ENCODE measurements at regions not wholly inside any gene's neighbourhood (a gene's known extent, or its start where the extent isn't known, plus 50 kb on each side); places are given as distances from the start of the nearest gene placed in this dataset.
A peak's percentile ranks its signal among the peaks of the same experiment; 100 is the strongest.

DNA sequence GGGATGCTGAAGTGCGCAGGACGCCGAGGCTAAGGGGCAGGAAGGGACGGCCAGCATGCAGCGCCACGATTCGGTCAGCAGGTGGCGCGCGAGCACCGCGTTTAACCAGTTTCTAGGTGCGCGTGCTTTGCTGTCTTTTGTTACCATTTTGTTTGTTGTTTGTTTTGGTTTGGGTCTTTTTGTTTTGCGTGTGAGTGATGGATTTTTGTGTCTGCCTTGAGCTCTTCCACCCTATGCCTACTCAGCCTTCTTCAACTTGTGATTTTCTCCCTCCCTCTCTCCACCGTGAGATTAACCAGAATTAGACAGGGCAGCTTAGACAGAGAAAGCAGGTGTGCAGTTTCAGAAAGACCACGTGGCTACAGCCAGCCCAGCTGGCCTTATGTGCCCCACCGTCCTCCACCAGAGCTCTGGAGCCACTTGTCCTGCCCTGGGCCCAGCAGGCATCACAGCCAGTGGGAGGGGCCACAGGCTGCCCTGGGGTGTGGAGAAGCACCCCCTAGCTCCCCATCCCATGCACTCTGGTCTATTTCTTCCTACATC lies 180.2 kb downstream of the RNF144A start (continued):
- no peak for TF ChIP-seq ZNF398 (CRISPR knock-in tag; IDR thresholded peaks at IDR 0.05)
- TF ChIP-seq KDM2B (CRISPR knock-in tag; IDR thresholded peaks at IDR 0.05), result no peak
- TF ChIP-seq EZH2 (IDR thresholded peaks at IDR 0.05; ENCODE audit: borderline replicate concordance, low read depth, low read length), result no peak
- TF ChIP-seq, protein P1, sequence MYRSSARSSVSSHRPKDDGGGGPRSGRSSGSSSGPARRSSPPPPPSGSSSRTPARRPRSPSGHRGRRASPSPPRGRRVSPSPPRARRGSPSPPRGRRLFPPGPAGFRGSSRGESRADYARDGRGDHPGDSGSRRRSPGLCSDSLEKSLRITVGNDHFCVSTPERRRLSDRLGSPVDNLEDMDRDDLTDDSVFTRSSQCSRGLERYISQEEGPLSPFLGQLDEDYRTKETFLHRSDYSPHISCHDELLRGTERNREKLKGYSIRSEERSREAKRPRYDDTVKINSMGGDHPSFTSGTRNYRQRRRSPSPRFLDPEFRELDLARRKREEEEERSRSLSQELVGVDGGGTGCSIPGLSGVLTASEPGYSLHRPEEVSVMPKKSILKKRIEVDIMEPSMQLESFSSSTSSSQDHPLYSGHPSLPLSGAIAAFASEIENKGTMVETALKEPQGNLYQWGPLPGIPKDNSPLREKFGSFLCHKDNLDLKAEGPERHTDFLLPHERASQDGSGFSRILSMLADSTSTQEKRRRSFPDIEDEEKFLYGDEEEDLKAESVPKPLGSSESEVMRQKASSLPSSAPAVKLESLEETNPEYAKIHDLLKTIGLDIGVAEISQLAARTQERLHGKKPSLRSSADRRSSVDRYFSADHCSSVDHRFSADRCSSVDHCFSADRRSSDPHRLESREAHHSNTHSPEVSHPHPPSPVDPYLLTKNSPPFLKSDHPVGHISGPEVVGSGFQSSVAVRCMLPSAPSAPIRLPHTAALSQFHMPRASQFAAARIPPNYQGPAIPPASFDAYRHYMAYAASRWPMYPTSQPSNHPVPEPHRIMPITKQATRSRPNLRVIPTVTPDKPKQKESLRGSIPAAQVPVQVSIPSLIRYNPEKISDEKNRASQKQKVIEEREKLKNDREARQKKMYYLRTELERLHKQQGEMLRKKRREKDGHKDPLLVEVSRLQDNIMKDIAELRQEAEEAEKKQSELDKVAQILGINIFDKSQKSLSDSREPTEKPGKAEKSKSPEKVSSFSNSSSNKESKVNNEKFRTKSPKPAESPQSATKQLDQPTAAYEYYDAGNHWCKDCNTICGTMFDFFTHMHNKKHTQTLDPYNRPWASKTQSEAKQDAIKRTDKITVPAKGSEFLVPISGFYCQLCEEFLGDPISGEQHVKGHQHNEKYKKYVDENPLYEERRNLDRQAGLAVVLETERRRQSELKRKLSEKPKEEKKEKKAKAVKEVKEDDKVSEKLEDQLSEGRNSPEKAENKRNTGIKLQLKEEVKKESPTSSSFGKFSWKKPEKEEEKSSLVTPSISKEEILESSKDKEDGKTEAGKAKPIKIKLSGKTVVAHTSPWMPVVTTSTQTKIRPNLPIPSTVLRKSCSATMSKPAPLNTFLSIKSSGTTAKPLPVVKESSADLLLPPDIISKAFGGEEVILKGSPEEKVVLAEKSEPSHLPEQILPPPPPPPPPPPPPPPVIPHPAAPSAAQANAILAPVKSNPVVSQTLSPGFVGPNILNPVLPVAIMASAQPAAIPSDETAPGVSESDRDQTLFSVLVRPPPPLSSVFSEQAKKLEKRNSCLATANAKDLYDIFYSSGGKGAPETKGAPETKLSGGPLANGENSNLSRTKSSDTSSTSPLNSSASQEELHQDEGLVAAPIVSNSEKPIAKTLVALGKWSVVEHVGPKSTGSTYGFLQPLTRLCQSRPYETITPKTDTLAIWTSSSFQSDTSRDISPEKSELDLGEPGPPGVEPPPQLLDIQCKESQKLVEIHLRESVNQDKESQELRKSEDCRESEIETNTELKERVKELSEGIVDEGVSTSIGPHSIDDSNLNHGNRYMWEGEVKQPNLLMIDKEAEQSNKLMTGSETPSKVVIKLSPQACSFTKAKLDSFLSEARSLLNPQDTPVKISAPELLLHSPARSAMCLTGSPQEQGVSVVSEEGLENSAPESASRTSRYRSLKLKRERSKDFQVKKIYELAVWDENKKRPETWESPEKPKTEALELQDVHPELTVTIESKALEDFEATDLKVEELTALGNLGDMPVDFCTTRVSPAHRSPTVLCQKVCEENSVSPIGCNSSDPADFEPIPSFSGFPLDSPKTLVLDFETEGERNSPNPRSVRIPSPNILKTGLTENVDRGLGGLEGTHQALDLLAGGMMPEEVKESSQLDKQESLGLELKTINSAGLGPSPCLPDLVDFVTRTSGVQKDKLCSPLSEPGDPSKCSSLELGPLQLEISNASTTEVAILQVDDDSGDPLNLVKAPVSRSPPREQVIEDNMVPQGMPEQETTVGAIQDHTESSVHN (IDR thresholded peaks at IDR 0.05; ENCODE audit: borderline replicate concordance in 1 of 2, low read depth in 1 of 2), result no peak
- TF ChIP-seq KLF13 (tag; IDR thresholded peaks at IDR 0.05; ENCODE audit: borderline replicate concordance, low read depth), result no peak
- no peak for TF ChIP-seq ZNF232 (CRISPR knock-in tag; IDR thresholded peaks at IDR 0.05)
- TF ChIP-seq RAD21 (CRISPR knock-in tag; conservative IDR thresholded peaks at IDR 0.05 in 1 of 2, IDR thresholded peaks at IDR 0.05 in 1 of 2), result peak; percentile 75 to 83
- TF ChIP-seq RNF219 (CRISPR knock-in tag; IDR thresholded peaks at IDR 0.05), result no peak
- TF ChIP-seq, protein P2, sequence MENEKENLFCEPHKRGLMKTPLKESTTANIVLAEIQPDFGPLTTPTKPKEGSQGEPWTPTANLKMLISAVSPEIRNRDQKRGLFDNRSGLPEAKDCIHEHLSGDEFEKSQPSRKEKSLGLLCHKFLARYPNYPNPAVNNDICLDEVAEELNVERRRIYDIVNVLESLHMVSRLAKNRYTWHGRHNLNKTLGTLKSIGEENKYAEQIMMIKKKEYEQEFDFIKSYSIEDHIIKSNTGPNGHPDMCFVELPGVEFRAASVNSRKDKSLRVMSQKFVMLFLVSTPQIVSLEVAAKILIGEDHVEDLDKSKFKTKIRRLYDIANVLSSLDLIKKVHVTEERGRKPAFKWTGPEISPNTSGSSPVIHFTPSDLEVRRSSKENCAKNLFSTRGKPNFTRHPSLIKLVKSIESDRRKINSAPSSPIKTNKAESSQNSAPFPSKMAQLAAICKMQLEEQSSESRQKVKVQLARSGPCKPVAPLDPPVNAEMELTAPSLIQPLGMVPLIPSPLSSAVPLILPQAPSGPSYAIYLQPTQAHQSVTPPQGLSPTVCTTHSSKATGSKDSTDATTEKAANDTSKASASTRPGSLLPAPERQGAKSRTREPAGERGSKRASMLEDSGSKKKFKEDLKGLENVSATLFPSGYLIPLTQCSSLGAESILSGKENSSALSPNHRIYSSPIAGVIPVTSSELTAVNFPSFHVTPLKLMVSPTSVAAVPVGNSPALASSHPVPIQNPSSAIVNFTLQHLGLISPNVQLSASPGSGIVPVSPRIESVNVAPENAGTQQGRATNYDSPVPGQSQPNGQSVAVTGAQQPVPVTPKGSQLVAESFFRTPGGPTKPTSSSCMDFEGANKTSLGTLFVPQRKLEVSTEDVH (IDR thresholded peaks at IDR 0.05; ENCODE audit: low read depth, partially characterized antibody), result peak; percentile 34
- no peak for TF ChIP-seq ZNF124 (CRISPR knock-in tag; IDR thresholded peaks at IDR 0.05)
- no peak for TF ChIP-seq CHD2 (IDR thresholded peaks at IDR 0.05; ENCODE audit: low read depth, low read length)

All from K562 (cell line).